ENCODE measurements at regions not wholly inside any gene's neighbourhood (a gene's known extent, or its start where the extent isn't known, plus 50 kb on each side); places are given as distances from the start of the nearest gene placed in this dataset.
"Not testable (repeated sequence)": the region's sequence is repeated elsewhere in the genome, so short reads cannot be mapped to it uniquely, and the experiment has no call there.

DNA sequence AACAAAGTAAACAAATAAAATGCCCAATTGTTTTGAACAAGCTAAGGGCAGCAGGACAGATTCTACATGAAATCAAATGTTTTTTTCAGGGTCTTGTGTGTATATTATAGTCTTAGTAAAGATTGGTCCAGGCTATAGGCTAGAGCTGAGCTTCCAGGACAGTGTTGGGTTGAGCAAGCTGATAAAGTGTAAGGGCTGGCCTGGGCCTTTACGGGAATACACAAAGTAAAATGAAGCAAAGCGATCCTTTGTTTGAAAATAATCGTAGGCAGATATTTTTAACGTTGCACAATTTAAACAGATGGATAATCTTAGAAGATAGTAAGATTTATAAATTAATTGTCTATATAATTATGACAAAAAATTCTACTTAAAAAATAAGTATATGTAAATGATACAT lies 1204.6 kb downstream of the OTOL1 start:
- Histone ChIP-seq H3K36me3 (ENCODE audit: insufficient read depth, low read length) (no peaks in the 10 kb centered on the region), H3K27me3 (ENCODE audit: insufficient read depth, low read length) (no peaks in the 10 kb centered on the region), H3K4me3 (ENCODE audit: insufficient read depth, low read length) (no peak overlapping the region), H2AFZ (ENCODE audit: low read length) (no peak overlapping the region), H3K9me3 (ENCODE audit: low read depth, low read length) (no peaks in the 10 kb centered on the region), H3K27ac (ENCODE audit: low read depth, low read length) (no peak overlapping the region), H3K4me2 (ENCODE audit: insufficient read depth, low read length) (no peak overlapping the region), H3K4me1 (ENCODE audit: insufficient read depth, low read length) (no peaks in the 10 kb centered on the region), H4K20me1 (ENCODE audit: insufficient read depth, low read length) (no peaks in the 10 kb centered on the region), H3K79me2 (ENCODE audit: insufficient read depth, low read length) (no peaks in the 10 kb centered on the region)
- TF ChIP-seq, protein P1, sequence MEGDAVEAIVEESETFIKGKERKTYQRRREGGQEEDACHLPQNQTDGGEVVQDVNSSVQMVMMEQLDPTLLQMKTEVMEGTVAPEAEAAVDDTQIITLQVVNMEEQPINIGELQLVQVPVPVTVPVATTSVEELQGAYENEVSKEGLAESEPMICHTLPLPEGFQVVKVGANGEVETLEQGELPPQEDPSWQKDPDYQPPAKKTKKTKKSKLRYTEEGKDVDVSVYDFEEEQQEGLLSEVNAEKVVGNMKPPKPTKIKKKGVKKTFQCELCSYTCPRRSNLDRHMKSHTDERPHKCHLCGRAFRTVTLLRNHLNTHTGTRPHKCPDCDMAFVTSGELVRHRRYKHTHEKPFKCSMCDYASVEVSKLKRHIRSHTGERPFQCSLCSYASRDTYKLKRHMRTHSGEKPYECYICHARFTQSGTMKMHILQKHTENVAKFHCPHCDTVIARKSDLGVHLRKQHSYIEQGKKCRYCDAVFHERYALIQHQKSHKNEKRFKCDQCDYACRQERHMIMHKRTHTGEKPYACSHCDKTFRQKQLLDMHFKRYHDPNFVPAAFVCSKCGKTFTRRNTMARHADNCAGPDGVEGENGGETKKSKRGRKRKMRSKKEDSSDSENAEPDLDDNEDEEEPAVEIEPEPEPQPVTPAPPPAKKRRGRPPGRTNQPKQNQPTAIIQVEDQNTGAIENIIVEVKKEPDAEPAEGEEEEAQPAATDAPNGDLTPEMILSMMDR (IDR thresholded peaks at IDR 0.05; ENCODE audit: extremely low read depth, low read depth, low read length), result no peak
- no peak for DNase-seq (ENCODE audit: insufficient read length, low spot score, missing footprints)

DNA sequence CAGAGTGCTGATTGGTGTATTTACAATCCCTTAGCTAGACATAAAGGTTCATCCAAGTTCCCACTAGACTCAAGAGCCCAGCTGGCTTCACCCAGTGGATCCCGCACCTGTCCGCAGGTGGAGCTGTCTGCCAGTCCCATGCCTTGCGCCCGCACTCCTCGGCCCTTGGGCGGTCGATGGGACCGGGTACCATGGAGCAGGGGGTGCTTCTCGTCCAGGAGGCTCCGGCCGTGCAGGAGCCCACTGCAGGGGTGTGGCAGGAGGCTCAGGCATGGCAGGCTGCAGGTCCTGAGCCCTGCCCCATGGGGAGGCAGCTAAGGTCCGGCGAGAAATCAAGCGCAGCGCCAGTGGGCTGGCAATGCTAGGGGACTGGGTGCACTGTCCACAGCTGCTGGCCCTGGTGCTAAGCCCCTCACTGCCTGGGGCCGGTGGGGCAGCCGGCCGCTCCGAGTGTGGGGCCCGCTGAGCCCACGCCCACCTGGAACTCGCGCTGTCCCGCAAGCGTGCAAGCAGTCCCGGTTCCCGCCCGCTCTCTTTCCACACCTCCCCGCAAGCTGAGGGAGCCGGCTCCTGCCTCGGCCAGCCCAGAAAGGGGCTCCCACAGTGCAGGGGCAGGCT lies 1206.3 kb downstream of the OTOL1 start:
- H3K4me3 ChIP-seq (ENCODE audit: insufficient read depth, low read length), result no peak overlapping the region
- H3K9me3 ChIP-seq (ENCODE audit: low read depth, low read length), result no peaks in the 10 kb centered on the region
- no peaks in the 10 kb centered on the region for H4K20me1 ChIP-seq (ENCODE audit: insufficient read depth, low read length)
- H3K4me2 ChIP-seq (ENCODE audit: insufficient read depth, low read length), result no peak overlapping the region
- TF ChIP-seq, protein P1 (IDR thresholded peaks at IDR 0.05; ENCODE audit: extremely low read depth, low read depth, low read length), result no peak
- no peak for DNase-seq (ENCODE audit: insufficient read length, low spot score, missing footprints)
- H2AFZ ChIP-seq (ENCODE audit: low read length), result no peak overlapping the region
- H3K79me2 ChIP-seq (ENCODE audit: insufficient read depth, low read length), result no peaks in the 10 kb centered on the region
- no peak overlapping the region for H3K27ac ChIP-seq (ENCODE audit: low read depth, low read length)
- H3K36me3 ChIP-seq (ENCODE audit: insufficient read depth, low read length), result no peaks in the 10 kb centered on the region
- no peaks in the 10 kb centered on the region for H3K27me3 ChIP-seq (ENCODE audit: insufficient read depth, low read length)
- no peaks in the 10 kb centered on the region for H3K4me1 ChIP-seq (ENCODE audit: insufficient read depth, low read length)

DNA sequence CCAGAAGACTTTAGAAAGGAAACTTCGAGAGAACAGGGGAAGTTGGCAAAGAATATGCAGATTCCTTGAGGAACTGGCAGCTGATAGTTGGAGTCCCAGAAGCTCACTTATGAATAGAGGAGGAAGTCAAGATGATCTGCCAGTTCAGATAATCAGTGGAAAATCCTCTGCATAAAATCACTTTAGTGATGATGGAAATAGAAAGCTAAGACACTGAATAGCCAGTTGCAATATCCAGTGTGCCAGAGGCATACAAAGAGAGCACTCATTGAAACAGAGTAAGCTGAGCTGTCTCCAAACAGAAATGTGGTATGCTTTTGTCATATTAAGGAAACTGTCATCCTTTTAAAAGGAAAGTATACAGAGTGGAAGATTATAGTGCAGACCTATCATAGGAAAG lies 1207.6 kb downstream of the OTOL1 start:
- DNase-seq (ENCODE audit: insufficient read length, low spot score, missing footprints), result no peak
- Histone ChIP-seq H3K4me2 (ENCODE audit: insufficient read depth, low read length) (peak overlapping the region; percentile 6), H2AFZ (ENCODE audit: low read length) (peak overlapping the region; percentile 50)

DNA sequence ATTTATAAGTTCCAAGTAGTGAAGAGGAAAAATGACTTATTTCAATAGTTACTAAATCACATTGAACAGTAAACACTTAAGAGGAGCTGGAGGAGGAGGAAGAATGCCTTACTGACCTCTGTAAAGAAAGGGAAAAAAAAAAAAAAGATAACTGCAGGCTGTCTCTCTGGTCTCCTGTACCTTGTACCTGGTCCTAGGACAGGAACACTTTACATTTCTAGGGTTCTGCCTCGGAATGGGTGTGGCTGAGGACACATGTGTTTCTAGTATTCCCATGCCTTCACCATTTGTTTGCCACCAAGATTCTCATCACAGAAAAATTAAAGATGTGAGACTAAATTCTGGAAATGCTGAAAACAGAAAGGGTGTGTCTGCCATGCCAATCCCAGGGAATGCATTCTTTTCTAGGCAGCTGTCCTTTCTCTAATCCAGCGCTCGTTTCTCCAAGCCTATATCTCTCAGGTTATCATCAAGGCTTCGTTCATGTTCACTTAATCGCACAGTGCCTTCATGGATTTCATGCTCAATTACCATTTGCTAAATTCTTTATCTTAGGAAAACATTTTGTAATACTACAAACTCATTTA lies 1208.3 kb downstream of the OTOL1 start:
- TF ChIP-seq, protein P1 (IDR thresholded peaks at IDR 0.05; ENCODE audit: extremely low read depth, low read depth, low read length), result no peak
- no peaks in the 10 kb centered on the region for H3K9me3 ChIP-seq (ENCODE audit: low read depth, low read length)
- no peaks in the 10 kb centered on the region for H3K4me1 ChIP-seq (ENCODE audit: insufficient read depth, low read length)
- peak overlapping the region; percentile 29 for H2AFZ ChIP-seq (ENCODE audit: low read length)
- DNase-seq (ENCODE audit: insufficient read length, low spot score, missing footprints), result peak; percentile 23
- no peaks in the 10 kb centered on the region for H3K27me3 ChIP-seq (ENCODE audit: insufficient read depth, low read length)
- no peak overlapping the region for H3K27ac ChIP-seq (ENCODE audit: low read depth, low read length)
- no peak overlapping the region for H3K4me3 ChIP-seq (ENCODE audit: insufficient read depth, low read length)
- H3K4me2 ChIP-seq (ENCODE audit: insufficient read depth, low read length), result peak overlapping the region; percentile 6
- no peaks in the 10 kb centered on the region for H3K79me2 ChIP-seq (ENCODE audit: insufficient read depth, low read length)
- H4K20me1 ChIP-seq (ENCODE audit: insufficient read depth, low read length), result no peaks in the 10 kb centered on the region
- no peaks in the 10 kb centered on the region for H3K36me3 ChIP-seq (ENCODE audit: insufficient read depth, low read length)

More for the DNA sequence above, 1207.6 kb downstream of the OTOL1 start:
- no peak overlapping the region for H3K27ac ChIP-seq (ENCODE audit: low read depth, low read length)
- no peaks in the 10 kb centered on the region for H4K20me1 ChIP-seq (ENCODE audit: insufficient read depth, low read length)
- TF ChIP-seq, protein P1 (IDR thresholded peaks at IDR 0.05; ENCODE audit: extremely low read depth, low read depth, low read length), result no peak
- H3K4me1 ChIP-seq (ENCODE audit: insufficient read depth, low read length), result no peaks in the 10 kb centered on the region
- no peaks in the 10 kb centered on the region for H3K27me3 ChIP-seq (ENCODE audit: insufficient read depth, low read length)
- H3K79me2 ChIP-seq (ENCODE audit: insufficient read depth, low read length), result no peaks in the 10 kb centered on the region
- H3K9me3 ChIP-seq (ENCODE audit: low read depth, low read length), result no peaks in the 10 kb centered on the region
- no peaks in the 10 kb centered on the region for H3K36me3 ChIP-seq (ENCODE audit: insufficient read depth, low read length)
- no peak overlapping the region for H3K4me3 ChIP-seq (ENCODE audit: insufficient read depth, low read length)

DNA sequence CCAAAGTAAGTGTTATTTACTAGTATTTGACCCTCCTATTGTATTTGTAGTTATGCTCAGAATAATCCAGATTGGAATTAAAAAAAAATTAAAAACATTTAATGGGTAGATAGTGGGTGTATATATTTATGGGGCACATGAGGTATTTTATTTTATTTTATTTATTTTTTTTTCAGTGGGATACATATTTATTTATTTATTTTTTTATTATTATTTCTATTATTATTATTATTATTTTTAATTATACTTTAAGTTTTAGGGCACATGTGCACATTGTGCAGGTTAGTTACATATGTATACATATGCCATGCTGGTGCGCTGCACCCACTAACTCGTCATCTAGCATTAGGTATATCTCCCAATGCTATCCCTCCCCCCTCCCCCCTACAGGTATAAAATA lies 1211.8 kb downstream of the OTOL1 start:
- not testable (repeated sequence) for H3K4me1 ChIP-seq (ENCODE audit: insufficient read depth, low read length); H3K79me2 ChIP-seq (ENCODE audit: insufficient read depth, low read length); DNase-seq (ENCODE audit: insufficient read length, low spot score, missing footprints); H4K20me1 ChIP-seq (ENCODE audit: insufficient read depth, low read length); H3K27me3 ChIP-seq (ENCODE audit: insufficient read depth, low read length); H3K4me3 ChIP-seq (ENCODE audit: insufficient read depth, low read length); H3K36me3 ChIP-seq (ENCODE audit: insufficient read depth, low read length); H3K27ac ChIP-seq (ENCODE audit: low read depth, low read length); H3K4me2 ChIP-seq (ENCODE audit: insufficient read depth, low read length); H3K9me3 ChIP-seq (ENCODE audit: low read depth, low read length); H2AFZ ChIP-seq (ENCODE audit: low read length)

Measured in osteoblast (primary cell).